ENCODE measurements at regions not wholly inside any gene's neighbourhood (a gene's known extent, or its start where the extent isn't known, plus 50 kb on each side); places are given as distances from the start of the nearest gene placed in this dataset.

- TF ChIP-seq CTCF (IDR thresholded peaks at IDR 0.05; ENCODE audit: low read depth, low read length, poor library complexity, severe bottlenecking) (no peak), EZH2phosphoT487 (IDR thresholded peaks at IDR 0.05; ENCODE audit: borderline replicate concordance, low read length) (no peak)
Measured at GRCh38 chr10:120016906-120017305, 124.4 kb downstream of the SEC23IP start.
